Activated CD8-positive, alpha-beta memory T cell treated with anti-CD3 and anti-CD28 coated beads for 36 hours (primary cell): ENCODE measurements at regions not wholly inside any gene's neighbourhood (a gene's known extent, or its start where the extent isn't known, plus 50 kb on each side); places are given as distances from the start of the nearest gene placed in this dataset.
"Not testable (repeated sequence)": the region's sequence is repeated elsewhere in the genome, so short reads cannot be mapped to it uniquely, and the experiment has no call there.

ENCODE experiments used
- CTCF ChIA-PET: fragments of 350-600 bp; sonication (Branson Sonifier 250); formaldehyde crosslinking; loops from one replicate; lab custom pipeline; 2021; ENCODE audit warnings: antibody characterized with exemption; lab: Charles Lee
- POLR2A ChIA-PET: fragments of 350-600 bp; sonication (Branson Sonifier 250); formaldehyde crosslinking; loops from one replicate; lab custom pipeline; 2021; ENCODE audit warnings: antibody characterized with exemption; lab: Charles Lee

GRCh38 chr2:107753806-107754205 lies 72.9 kb upstream of the RGPD4 start:
- POLR2A ChIA-PET, CTCF ChIA-PET: not testable (repeated sequence)

GRCh38 chr2:107757223-107757622 lies 69.5 kb upstream of the RGPD4 start:
- CTCF ChIA-PET = no interaction called here

GRCh38 chr2:107760620-107761364 lies 65.9 kb upstream of the RGPD4 start:
- ChIA-PET CTCF (no interaction called here), POLR2A (no interaction called here)

More at GRCh38 chr2:107757223-107757622, 69.5 kb upstream of the RGPD4 start:
- POLR2A ChIA-PET = no interaction called here

GRCh38 chr2:107772353-107772752 lies 54.3 kb upstream of the RGPD4 start:
- ChIA-PET CTCF (no interaction called here), POLR2A (no interaction called here)

GRCh38 chr2:107775211-107775610 lies 51.5 kb upstream of the RGPD4 start:
- POLR2A ChIA-PET = no interaction called here
- CTCF ChIA-PET = no interaction called here

- CTCF ChIA-PET = no interaction called here
- POLR2A ChIA-PET = no interaction called here
Observed at GRCh38 chr2:107775791-107776190, 50.9 kb upstream of the RGPD4 start.

GRCh38 chr2:107776362-107776761 lies 50.3 kb upstream of the RGPD4 start:
- CTCF ChIA-PET = no interaction called here
- POLR2A ChIA-PET = no interaction called here
